T-helper 2 cell (primary cell): ENCODE measurements at regions not wholly inside any gene's neighbourhood (a gene's known extent, or its start where the extent isn't known, plus 50 kb on each side); places are given as distances from the start of the nearest gene placed in this dataset.

Source experiments
- DNase-seq, 5 experiments: peaks; one replicate each; pipeline versions ENCODE4 v3.0.0 to v3.0.0-alpha.2; 2012 to 2022

DNA sequence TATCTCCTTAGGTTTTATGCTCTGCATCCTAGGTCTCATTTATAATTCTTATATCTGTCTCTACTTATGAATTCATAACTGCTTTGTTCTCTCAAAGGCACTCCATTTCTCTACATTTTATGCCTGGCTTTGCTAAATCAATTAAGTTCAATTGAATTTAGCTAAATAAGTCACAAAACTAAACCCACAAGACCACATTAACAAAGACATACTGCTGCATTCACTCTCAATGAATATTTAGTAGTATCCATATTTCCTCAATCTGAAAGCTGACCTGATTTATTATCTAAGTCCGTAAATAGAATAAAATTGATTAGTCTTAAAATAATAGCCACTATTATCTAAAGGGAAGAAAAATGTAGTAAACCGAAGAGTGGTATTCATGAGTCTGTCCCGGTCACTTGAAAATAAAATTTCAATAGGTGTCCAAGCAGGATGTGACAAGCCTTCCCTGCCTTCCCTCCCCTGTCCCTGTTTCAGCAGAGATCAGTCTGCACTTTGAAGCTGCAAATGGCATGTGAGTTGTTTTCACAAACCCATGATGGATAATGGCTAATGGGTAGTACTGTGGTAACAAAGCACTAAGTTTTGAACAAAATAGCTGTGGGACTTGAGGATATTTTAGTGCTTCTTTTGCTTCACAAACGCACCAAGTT lies 295.0 kb upstream of the NCAM2 start:
- DNase-seq: no peak

GRCh38 chr21:20720623-20721022 lies 277.6 kb upstream of the NCAM2 start:
- DNase-seq: no peak

DNA sequence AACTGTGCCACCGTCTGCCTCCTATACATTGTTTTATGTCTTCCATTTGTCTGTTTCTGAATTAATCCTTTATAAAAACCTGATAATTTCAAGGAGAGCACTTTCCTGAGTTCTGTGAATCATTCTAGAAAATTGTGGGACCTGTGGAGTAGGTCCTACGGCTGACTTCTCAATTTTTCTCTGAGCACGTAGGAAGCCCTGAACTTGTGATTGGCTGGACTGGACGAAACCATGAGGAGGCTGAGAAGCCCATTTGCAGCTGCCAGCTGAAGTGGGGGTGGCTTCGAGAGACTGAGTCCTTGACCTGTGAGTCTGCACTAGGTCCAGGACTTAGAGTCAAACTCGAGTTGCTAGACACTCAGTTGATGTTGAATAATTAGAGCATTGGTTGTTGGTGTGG lies 277.1 kb upstream of the NCAM2 start:
- no peak for DNase-seq

DNA sequence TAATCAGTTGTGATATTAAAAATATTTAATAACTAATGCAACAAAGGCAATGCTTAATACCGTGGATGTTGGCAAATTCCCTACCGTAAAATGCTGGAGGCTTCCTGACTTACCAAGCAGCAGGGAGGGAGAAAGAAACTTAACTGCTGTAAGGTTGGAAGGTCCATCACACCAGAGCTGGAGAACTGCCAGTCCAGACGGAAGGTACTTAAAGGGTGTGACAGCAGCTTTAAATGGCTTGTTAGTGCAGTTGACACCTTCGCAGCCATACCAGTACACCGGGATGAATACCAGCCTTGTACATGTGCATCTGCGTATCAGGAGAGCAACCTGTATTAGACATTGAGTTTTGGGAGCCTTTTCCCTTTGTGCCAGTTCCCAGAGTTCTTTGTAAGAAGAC lies 269.5 kb upstream of the NCAM2 start:
- no peak for DNase-seq

- DNase-seq: no peak
Observed at GRCh38 chr21:20729376-20729775, 268.8 kb upstream of the NCAM2 start.

DNA sequence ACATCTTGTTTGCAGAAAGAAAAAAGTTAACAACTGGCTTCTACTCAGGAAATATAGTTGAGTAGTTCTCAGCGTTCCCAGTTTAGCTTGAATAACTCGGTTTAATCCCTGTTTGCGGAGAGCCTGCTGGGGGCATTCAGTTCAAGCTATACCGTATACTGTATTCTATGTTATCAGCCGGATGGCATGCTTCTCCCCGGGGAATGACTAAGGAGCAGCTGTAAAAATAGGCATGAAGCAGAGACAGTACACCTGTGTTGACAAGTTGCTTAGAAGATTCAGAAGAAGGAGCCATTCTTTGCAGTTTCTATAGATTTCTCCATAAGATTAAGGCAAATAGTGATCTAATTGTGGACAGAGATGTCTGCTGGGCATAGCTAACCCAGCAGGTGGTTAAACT lies 267.8 kb upstream of the NCAM2 start:
- DNase-seq: no peak

DNA sequence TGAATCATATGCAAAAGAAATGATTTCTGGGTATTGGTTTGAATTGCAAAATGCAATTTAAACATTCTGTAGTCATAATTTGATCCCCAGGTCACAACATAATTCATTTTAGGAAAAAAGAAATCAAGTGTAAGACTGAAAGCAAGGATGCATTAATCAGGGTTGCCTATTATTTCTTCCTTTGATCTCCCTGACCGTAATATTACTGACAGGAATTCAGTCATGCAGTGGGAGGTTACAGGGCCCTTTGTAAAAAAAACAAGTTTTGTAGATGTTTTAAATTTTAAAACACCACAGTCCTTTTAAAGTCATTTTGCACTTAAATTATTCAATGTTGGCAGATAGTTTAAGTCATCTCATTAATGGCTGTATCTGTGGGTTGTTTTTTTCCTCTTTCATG lies 263.0 kb upstream of the NCAM2 start:
- no peak for DNase-seq

DNA sequence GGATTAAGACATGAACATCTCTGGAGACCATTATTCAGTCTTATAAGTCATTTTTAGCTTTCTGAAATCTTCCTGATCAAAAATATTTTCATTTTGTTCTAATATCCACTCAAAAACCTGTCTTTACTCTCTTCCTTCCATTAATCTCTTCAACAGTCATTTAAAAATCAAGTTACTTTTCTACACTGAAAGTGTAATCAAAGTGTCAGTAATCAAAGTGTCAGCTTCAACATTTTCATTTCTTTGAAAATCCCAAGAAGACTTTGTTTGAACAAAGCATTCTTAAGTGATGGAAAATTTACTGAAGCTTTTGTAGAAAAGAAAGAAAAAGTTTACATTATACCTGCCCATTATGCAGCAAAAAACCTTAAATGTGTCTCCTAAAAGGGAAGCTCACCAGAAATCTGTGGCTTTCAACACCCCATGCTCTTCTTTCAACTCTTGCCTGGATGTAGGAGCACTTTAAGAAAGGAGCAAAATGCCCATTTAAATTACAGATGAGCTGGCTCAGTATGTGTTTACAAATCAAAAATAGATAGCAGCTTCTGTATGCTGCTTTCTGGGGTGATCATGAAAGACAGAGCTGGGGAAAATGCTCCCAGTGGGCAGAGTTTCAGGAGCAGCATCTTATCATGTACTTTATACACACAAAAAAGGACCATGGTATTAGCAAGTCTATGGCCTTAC lies 260.8 kb upstream of the NCAM2 start:
- DNase-seq: no peak

DNA sequence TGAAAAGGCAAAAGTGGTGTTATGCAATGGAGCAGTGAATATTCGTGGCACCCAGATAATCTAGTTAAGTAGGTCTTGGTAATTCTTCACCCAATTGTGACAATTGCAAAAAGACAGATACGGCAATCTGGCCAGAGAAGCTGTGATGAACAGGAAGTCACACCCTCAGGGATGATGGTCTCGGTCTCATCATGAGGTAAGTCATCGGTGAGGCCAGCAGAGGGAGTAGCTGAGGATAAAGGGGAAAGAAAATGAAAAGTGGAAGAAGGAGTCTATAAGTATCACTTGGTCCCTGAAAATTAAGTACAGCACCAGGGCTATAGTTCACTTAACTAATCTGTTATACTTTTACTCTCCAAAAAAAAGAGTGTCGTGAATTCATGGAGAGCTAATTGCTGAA lies 258.8 kb upstream of the NCAM2 start:
- no peak for DNase-seq

DNA sequence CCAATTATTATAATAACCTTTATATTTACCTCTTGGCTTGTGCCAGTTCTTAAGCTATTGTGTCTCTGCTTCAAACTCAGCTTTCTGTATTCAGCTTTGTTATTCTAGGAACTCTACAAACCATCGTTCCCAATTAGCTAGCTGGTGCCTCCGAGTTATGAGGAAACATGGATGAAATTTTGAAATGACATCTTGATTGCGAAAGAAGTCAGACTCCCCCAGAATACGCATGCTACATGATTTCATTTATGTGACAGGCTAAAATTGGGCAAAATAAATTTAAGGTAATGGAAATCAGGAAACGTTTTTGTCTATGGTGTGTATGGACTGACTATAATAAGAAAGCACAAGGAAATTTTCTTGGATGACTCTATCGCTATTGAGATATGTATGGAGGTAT lies 256.8 kb upstream of the NCAM2 start:
- no peak for DNase-seq

- DNase-seq: no peak
Observed at GRCh38 chr21:20760221-20760620, 238.0 kb upstream of the NCAM2 start.

- DNase-seq: no peak
Observed at GRCh38 chr21:20774737-20775136, 223.5 kb upstream of the NCAM2 start.

DNA sequence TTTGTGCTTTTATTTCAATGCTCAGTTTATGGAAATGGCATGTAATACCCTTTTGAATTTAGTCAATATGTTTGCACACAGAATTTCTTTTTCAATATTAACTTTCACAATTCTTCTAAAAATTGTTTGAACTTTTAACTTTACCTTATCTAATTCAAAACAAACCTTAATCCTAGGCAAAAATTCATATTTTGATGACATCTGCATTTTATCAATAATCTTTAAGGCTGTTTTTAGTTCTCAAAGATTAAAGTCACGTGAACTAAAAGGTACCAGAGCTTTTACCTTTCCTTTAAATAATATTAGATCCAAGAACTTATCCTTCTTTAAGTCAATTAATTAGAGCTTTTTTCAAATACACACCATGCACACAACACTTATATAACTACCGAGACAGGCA lies 218.9 kb upstream of the NCAM2 start:
- no peak for DNase-seq

DNA sequence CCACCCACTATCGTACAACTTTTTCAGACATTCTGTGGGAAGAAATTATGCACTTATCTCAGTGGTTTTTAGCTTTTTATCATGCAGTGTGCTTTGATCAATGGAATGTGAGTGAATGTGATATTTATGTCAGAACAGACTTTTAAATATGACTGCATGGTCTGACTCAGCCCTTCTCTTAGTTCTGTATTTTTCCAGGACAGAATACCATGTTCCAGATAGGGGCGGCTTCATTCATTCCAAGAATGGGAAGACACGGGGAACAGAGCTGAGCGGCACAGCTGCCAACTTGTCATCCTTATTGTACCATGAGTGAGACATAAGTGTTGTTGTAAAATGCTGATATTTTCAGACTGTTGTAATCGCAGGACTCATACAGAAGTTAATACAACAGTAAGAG lies 214.6 kb upstream of the NCAM2 start:
- DNase-seq: no peak

DNA sequence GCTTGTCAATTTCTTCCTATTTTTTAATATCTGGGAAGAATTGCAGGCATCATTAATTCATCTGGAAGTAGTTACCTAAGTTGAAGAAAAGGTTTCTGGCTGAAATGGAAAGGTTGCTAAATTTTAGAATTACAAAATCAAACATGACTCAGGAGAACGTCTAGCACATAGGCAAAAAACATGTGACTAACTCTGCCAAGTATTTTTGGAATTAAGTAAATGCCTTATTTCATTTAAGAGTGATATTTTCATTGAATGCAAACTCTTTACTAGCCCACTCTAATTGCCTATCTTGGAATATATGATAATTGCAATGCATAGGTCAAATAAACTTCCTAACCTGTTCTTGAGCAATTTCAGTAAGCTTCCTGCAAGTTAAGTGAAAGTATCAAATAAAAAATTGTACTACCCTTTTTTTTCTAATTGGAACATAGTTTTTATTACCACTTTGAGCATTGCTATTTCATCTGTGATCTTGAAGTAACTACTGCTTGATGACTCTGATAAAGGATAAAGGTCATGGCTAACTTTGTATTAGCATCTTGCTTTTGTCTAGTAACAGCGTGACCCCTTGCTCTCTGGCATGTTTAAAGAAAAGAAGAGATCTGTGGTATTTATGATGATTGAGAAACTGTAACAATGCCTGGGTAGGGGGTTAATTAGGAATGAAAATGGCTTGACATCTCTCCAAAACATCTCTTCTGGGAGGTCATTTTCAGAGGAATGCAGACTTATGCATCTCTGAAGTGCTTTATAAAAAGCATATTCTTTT lies 208.3 kb upstream of the NCAM2 start:
- DNase-seq: no peak

DNA sequence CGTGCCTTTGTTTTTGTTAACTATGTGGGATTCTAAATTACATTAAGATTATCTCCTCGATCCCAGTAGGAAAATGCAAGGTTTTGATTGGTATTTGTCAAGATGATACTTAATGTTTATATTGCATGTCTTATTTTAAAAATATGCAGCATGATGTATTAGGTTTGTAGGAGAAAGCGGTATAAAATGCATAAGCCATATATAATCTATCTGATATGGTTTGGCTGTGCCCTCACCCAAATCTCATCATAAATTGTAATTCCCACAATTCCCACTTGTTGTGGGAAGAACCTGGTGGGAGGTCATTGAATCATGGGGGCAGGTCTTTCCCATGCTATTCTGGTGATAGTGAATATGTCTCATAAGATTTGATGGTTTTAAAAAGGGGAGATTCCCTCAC lies 198.1 kb upstream of the NCAM2 start:
- no peak for DNase-seq

GRCh38 chr21:20802201-20802600 lies 196.0 kb upstream of the NCAM2 start:
- DNase-seq: no peak

GRCh38 chr21:20802631-20803260 lies 195.5 kb upstream of the NCAM2 start:
- DNase-seq: no peak

- DNase-seq: no peak
Observed at GRCh38 chr21:20811702-20812101, 186.5 kb upstream of the NCAM2 start.

- no peak for DNase-seq
Observed at GRCh38 chr21:20814090-20814489, 184.1 kb upstream of the NCAM2 start.

DNA sequence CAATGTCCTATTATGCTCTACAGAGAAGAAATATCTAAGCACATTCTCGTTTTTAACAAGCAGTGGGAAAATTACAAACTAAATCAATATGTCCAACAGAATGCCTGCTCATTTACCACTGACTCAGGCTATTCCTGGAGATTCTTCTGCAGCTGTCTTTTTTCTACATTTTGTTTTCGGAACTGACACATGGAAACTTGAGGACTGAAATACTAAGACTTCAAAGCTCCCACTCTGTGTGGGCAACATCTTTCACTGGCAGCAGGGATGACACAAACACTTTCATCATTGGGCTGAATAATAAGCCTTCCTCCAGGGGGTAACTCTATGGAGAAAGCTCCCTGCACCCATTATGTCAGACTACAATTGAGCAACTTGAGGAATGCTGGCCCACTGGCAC lies 175.5 kb upstream of the NCAM2 start:
- DNase-seq: no peak

- no peak for DNase-seq
Observed at GRCh38 chr21:20852866-20853265, 145.3 kb upstream of the NCAM2 start.

DNA sequence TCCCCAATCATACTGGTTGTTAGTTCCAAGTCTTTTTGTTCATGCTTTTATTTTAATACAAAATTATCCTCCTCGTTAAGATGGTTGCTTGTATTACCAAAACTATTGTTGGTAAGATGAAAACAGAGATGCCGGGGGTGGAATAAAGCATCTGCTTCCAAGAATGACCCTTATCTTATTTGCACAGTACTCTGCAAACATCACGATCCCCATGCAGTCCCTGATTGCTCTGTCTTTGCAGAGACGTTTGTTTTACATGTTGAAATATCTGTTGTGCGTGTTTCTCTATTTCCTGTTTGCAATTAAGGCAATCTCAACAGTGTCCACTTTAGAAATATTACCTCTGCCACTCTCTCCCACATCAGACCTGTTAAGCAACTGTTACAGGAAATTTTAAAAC lies 141.3 kb upstream of the NCAM2 start:
- no peak for DNase-seq

GRCh38 chr21:20874202-20874601 lies 124.0 kb upstream of the NCAM2 start:
- no peak for DNase-seq
